ENCODE measurements at regions not wholly inside any gene's neighbourhood (a gene's known extent, or its start where the extent isn't known, plus 50 kb on each side); places are given as distances from the start of the nearest gene placed in this dataset.

DNA sequence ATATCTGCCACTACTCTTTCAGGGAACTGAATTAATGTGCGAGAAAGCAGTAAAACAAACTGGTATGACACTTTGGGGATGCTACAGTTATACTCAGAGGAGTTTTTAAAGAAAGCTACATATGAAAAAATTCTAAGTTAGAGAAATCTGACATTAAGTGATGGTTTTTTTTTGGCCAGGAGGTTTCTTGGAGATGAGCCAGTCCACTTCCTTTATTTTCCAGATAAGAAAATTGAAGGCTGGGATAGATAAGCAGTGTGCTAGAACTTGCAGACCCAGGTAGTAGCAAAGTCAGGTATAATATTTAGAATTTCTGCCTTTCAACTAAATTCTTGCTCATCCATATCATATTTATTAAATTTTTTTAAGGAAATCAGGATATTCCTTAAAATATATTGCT lies 106.8 kb downstream of the FAT4 start:
- TF ChIP-seq, protein P1, sequence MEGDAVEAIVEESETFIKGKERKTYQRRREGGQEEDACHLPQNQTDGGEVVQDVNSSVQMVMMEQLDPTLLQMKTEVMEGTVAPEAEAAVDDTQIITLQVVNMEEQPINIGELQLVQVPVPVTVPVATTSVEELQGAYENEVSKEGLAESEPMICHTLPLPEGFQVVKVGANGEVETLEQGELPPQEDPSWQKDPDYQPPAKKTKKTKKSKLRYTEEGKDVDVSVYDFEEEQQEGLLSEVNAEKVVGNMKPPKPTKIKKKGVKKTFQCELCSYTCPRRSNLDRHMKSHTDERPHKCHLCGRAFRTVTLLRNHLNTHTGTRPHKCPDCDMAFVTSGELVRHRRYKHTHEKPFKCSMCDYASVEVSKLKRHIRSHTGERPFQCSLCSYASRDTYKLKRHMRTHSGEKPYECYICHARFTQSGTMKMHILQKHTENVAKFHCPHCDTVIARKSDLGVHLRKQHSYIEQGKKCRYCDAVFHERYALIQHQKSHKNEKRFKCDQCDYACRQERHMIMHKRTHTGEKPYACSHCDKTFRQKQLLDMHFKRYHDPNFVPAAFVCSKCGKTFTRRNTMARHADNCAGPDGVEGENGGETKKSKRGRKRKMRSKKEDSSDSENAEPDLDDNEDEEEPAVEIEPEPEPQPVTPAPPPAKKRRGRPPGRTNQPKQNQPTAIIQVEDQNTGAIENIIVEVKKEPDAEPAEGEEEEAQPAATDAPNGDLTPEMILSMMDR (IDR thresholded peaks at IDR 0.05; ENCODE audit: low read length) = no peak
- TF ChIP-seq EZH2 (optimal IDR thresholded peaks at IDR 0.05; ENCODE audit: low read depth, low read length) (no peak), EZH2phosphoT487 (IDR thresholded peaks at IDR 0.05; ENCODE audit: low read length) (no peak)
